ENCODE measurements at regions not wholly inside any gene's neighbourhood (a gene's known extent, or its start where the extent isn't known, plus 50 kb on each side); places are given as distances from the start of the nearest gene placed in this dataset.

GRCh38 chr5:96601715-96602244, 60.4 kb upstream of the CAST start:
- H3K4me3 ChIP-seq (ENCODE audit: low read depth, low read length), result no peak overlapping the region
- DNase-seq (ENCODE audit: low read depth), result peak; percentile 77
- TF ChIP-seq CTCF (IDR thresholded peaks at IDR 0.05; ENCODE audit: insufficient read depth, low read depth, low read length), result peak; percentile 80

- TF ChIP-seq CTCF (IDR thresholded peaks at IDR 0.05; ENCODE audit: insufficient read depth, low read depth, low read length), result no peak
- no peak for DNase-seq (ENCODE audit: low read depth)
Measured at GRCh38 chr5:96602776-96603175, 59.4 kb upstream of the CAST start.

GRCh38 chr5:96605144-96605837, 56.9 kb upstream of the CAST start:
- H3K4me3 ChIP-seq (ENCODE audit: low read depth, low read length), result no peak overlapping the region
- no peak for TF ChIP-seq CTCF (IDR thresholded peaks at IDR 0.05; ENCODE audit: insufficient read depth, low read depth, low read length)
- DNase-seq (ENCODE audit: low read depth), result no peak

More at GRCh38 chr5:96602776-96603175, 59.4 kb upstream of the CAST start:
- H3K4me3 ChIP-seq (ENCODE audit: low read depth, low read length), result no peak overlapping the region

- TF ChIP-seq CTCF (IDR thresholded peaks at IDR 0.05; ENCODE audit: insufficient read depth, low read depth, low read length), result no peak
- H3K4me3 ChIP-seq (ENCODE audit: low read depth, low read length), result no peak overlapping the region
- no peak for DNase-seq (ENCODE audit: low read depth)
Measured at GRCh38 chr5:96609369-96609768, 52.8 kb upstream of the CAST start.

GRCh38 chr5:96610747-96611146, 51.4 kb upstream of the CAST start:
- no peak for TF ChIP-seq CTCF (IDR thresholded peaks at IDR 0.05; ENCODE audit: insufficient read depth, low read depth, low read length)
- DNase-seq (ENCODE audit: low read depth), result no peak
- H3K4me3 ChIP-seq (ENCODE audit: low read depth, low read length), result no peak overlapping the region

- no peak for TF ChIP-seq CTCF (IDR thresholded peaks at IDR 0.05; ENCODE audit: insufficient read depth, low read depth, low read length)
- no peak for DNase-seq (ENCODE audit: low read depth)
Measured at GRCh38 chr5:96611946-96612345, 50.2 kb upstream of the CAST start.

More at GRCh38 chr5:96611946-96612345, 50.2 kb upstream of the CAST start:
- no peak overlapping the region for H3K4me3 ChIP-seq (ENCODE audit: low read depth, low read length)

Measured in fibroblast of villous mesenchyme (primary cell).